GM23338 (cell line): ENCODE measurements at regions not wholly inside any gene's neighbourhood (a gene's known extent, or its start where the extent isn't known, plus 50 kb on each side); places are given as distances from the start of the nearest gene placed in this dataset.

Experiments
- CREB1 ChIP-seq: fragments of 250-450 bp; sonication (Bioruptor Pico); IDR thresholded peaks from 2 replicates; pipeline ENCODE4 v1.5.0; 2020; ENCODE audit warnings: low read depth, mild to moderate bottlenecking, moderate library complexity
- EZH2 ChIP-seq: fragments of 200-600 bp; sonication (generic); IDR thresholded peaks from one replicate; pipeline ENCODE4 v1.8.0; 2017; ENCODE audit warnings: antibody characterized with exemption, mild to moderate bottlenecking, low read depth; ENCODE audit not compliant: unreplicated experiment
- POLR2AphosphoS5 ChIP-seq: IDR thresholded peaks from 2 replicates; pipeline ENCODE4 v1.6.1; 2016; ENCODE audit warnings: antibody characterized with exemption, low read depth
- STAT1 ChIP-seq: IDR thresholded peaks from one replicate; pipeline ENCODE4 v1.6.1; 2016; ENCODE audit warnings: antibody characterized with exemption; ENCODE audit not compliant: unreplicated experiment
- TF ChIP-seq, protein P1 (sequence below), 2 experiments: fragments of 200-600 bp in 1 of 2; sonication (generic) in 1 of 2; conservative IDR thresholded peaks; 2 replicates each; pipeline versions ENCODE4 v1.5.1 to v1.6.1; 2016 to 2017; ENCODE audit warnings: antibody characterized with exemption in 2 of 2, low read depth in 2 of 2, mild to moderate bottlenecking in 2 of 2, moderate library complexity in 1 of 2

DNA sequence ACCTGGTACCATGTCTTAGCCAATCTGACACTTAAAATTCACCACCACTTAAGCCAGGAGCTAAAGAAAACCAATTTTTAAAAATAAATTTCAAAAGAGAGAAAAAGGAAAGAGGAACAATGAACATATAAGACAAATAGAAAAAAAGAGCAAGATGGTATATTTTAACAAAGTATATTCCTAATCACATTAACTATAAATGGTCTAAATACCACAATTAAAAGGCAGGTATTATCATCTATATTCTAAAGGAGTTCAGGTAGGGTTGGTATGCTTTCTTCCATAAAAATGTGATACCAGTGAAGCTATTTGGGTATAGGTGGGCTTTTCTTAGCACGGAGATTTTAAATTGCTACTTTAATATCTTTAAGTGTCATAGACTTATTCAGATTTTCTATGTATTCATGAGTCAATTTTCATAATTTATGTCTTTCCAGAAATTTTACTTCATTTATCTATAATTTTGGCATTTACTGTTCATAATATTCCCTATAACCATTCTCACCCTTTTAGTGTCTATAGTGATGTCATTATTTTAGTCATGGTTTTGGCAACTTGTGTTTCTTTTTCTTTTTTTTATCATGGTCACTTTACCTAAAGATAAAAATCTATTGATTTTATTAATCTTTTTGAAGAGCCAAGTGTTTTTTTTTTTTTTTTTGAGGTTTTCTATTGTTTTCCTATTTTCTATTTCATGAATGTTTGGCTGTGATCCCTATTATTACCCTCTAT is 56.5 kb upstream of the IGLL5 start:
- TF ChIP-seq, protein P1, sequence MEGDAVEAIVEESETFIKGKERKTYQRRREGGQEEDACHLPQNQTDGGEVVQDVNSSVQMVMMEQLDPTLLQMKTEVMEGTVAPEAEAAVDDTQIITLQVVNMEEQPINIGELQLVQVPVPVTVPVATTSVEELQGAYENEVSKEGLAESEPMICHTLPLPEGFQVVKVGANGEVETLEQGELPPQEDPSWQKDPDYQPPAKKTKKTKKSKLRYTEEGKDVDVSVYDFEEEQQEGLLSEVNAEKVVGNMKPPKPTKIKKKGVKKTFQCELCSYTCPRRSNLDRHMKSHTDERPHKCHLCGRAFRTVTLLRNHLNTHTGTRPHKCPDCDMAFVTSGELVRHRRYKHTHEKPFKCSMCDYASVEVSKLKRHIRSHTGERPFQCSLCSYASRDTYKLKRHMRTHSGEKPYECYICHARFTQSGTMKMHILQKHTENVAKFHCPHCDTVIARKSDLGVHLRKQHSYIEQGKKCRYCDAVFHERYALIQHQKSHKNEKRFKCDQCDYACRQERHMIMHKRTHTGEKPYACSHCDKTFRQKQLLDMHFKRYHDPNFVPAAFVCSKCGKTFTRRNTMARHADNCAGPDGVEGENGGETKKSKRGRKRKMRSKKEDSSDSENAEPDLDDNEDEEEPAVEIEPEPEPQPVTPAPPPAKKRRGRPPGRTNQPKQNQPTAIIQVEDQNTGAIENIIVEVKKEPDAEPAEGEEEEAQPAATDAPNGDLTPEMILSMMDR (conservative IDR thresholded peaks at IDR 0.05; ENCODE audit: low read depth in 2 of 2) = no peak
- TF ChIP-seq EZH2 (no peak), CREB1 (CRISPR knock-in tag) (no peak), POLR2AphosphoS5 (no peak), STAT1 (no peak)
